GM18858 (cell line): ENCODE measurements at regions not wholly inside any gene's neighbourhood (a gene's known extent, or its start where the extent isn't known, plus 50 kb on each side); places are given as distances from the start of the nearest gene placed in this dataset.
"Not testable (repeated sequence)": the region's sequence is repeated elsewhere in the genome, so short reads cannot be mapped to it uniquely, and the experiment has no call there.

ENCODE experiments used
- ATAC-seq: cut with Tn5 transposase; IDR thresholded peaks from one replicate; pipeline ENCODE4 v1.9.1; 2021; ENCODE audit not compliant: unreplicated experiment

GRCh38 chr1:234782791-234783190, 172.8 kb upstream of the IRF2BP2 start:
- no peak for ATAC-seq

- no peak for ATAC-seq
Measured at GRCh38 chr1:234782105-234782751, 172.2 kb upstream of the IRF2BP2 start.

- ATAC-seq = no peak
Measured at GRCh38 chr1:234781241-234782065, 171.5 kb upstream of the IRF2BP2 start.

- no peak for ATAC-seq
Measured at GRCh38 chr1:234780531-234781162, 170.7 kb upstream of the IRF2BP2 start.

- ATAC-seq = no peak
Measured at GRCh38 chr1:234780112-234780511, 170.1 kb upstream of the IRF2BP2 start.

- not testable (repeated sequence) for ATAC-seq
Measured at GRCh38 chr1:234779600-234779999, 169.6 kb upstream of the IRF2BP2 start.

- no peak for ATAC-seq
Measured at GRCh38 chr1:234779160-234779538, 169.2 kb upstream of the IRF2BP2 start.

- ATAC-seq = no peak
Measured at GRCh38 chr1:234778221-234779159, 168.5 kb upstream of the IRF2BP2 start.

GRCh38 chr1:234777856-234778220, 167.9 kb upstream of the IRF2BP2 start:
- ATAC-seq = no peak

- ATAC-seq = no peak
Measured at GRCh38 chr1:234776876-234777855, 167.2 kb upstream of the IRF2BP2 start.

- ATAC-seq = no peak
Measured at GRCh38 chr1:234776256-234776875, 166.4 kb upstream of the IRF2BP2 start.

- ATAC-seq = no peak
Measured at GRCh38 chr1:234775477-234776246, 165.7 kb upstream of the IRF2BP2 start.

GRCh38 chr1:234774971-234775370, 165.0 kb upstream of the IRF2BP2 start:
- no peak for ATAC-seq

- ATAC-seq = no peak
Measured at GRCh38 chr1:234773936-234774677, 164.1 kb upstream of the IRF2BP2 start.

- peak; percentile 87 for ATAC-seq
Measured at GRCh38 chr1:234772345-234773147, 162.6 kb upstream of the IRF2BP2 start.

GRCh38 chr1:234771642-234772344, 161.8 kb upstream of the IRF2BP2 start:
- ATAC-seq = no peak
